Transverse colon (tissue), 4 donors: ENCODE measurements at regions not wholly inside any gene's neighbourhood (a gene's known extent, or its start where the extent isn't known, plus 50 kb on each side); places are given as distances from the start of the nearest gene placed in this dataset.

Source experiments
- EP300 ChIP-seq: sonication (generic); formaldehyde crosslinking; IDR thresholded peaks from one replicate; pipeline ENCODE4 v1.6.1; 2017; ENCODE audit warnings: antibody characterized with exemption, low read depth
- POLR2A ChIP-seq: fragments of 450-650 bp; IDR thresholded peaks from one replicate; pipeline ENCODE4 v1.6.1; 2016; ENCODE audit warnings: antibody characterized with exemption, mild to moderate bottlenecking, moderate library complexity
- POLR2AphosphoS5 ChIP-seq, 3 donors: sonication (generic); formaldehyde crosslinking; IDR thresholded peaks; one replicate each; pipeline ENCODE4 v1.6.1; 2016; ENCODE audit warnings: antibody characterized with exemption in 3 of 3
- TF ChIP-seq, protein P1 (sequence below), 5 experiments: fragments of 200-600 bp in 3 of 5; fragments of 450-650 bp in 2 of 5; sonication (generic) in 3 of 5; IDR thresholded peaks; 1 replicate in 2 of 5; 2 replicates in 3 of 5; pipeline ENCODE4 v1.5.1; 2016 to 2017; ENCODE audit warnings: antibody characterized with exemption in 5 of 5, inconsistent platforms in 3 of 5, mild to moderate bottlenecking in 2 of 5, moderate library complexity in 1 of 5

DNA sequence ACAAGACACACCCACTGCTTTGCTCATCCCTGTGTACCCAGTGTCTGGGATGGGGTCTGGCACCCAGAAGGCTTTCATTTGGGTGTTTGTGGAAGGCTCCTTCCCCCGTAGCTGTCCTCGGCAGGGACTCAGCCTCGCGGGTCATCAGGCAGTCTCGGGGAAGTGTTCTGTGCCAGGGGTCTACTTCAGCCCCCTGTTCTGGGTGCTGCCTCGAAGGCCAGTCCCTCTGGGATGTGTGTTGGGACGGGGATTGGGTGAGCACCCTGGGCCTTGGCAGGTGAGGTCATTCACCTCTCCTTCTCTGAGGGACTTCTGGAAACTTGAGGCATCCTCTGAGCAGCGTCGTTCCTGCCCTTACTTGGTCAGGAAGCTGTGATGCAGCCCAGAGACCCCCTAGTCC lies 65.5 kb downstream of the RPUSD4 start:
- TF ChIP-seq, protein P1, sequence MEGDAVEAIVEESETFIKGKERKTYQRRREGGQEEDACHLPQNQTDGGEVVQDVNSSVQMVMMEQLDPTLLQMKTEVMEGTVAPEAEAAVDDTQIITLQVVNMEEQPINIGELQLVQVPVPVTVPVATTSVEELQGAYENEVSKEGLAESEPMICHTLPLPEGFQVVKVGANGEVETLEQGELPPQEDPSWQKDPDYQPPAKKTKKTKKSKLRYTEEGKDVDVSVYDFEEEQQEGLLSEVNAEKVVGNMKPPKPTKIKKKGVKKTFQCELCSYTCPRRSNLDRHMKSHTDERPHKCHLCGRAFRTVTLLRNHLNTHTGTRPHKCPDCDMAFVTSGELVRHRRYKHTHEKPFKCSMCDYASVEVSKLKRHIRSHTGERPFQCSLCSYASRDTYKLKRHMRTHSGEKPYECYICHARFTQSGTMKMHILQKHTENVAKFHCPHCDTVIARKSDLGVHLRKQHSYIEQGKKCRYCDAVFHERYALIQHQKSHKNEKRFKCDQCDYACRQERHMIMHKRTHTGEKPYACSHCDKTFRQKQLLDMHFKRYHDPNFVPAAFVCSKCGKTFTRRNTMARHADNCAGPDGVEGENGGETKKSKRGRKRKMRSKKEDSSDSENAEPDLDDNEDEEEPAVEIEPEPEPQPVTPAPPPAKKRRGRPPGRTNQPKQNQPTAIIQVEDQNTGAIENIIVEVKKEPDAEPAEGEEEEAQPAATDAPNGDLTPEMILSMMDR (IDR thresholded peaks at IDR 0.05) = no peak
- TF ChIP-seq POLR2A = no peak
- no peak for TF ChIP-seq EP300
- TF ChIP-seq POLR2AphosphoS5 (IDR thresholded peaks at IDR 0.05) = no peak
